H1 (cell line): ENCODE measurements at regions not wholly inside any gene's neighbourhood (a gene's known extent, or its start where the extent isn't known, plus 50 kb on each side); places are given as distances from the start of the nearest gene placed in this dataset.

Experiments used
- CEBPB ChIP-seq: IDR thresholded peaks from 2 replicates; pipeline ENCODE4 v1.6.1; 2012; ENCODE audit warnings: low read depth, low read length
- CHD1 ChIP-seq: IDR thresholded peaks from 2 replicates; pipeline ENCODE4 v1.6.1; 2012; ENCODE audit warnings: low read depth, low read length, improper control_type of control experiment
- CHD7 ChIP-seq: fragments of 300-600 bp; sonication (generic); IDR thresholded peaks from 2 replicates; pipeline ENCODE4 v1.7.1; 2012; ENCODE audit warnings: low read length, moderate library complexity, mild to moderate bottlenecking, inconsistent platforms; ENCODE audit not compliant: insufficient replicate concordance
- CTBP2 ChIP-seq: IDR thresholded peaks from 2 replicates; pipeline ENCODE4 v1.7.0; 2011; ENCODE audit warnings: borderline replicate concordance, mild to moderate bottlenecking, moderate library complexity, mixed read lengths, low read length; ENCODE audit not compliant: insufficient read depth, insufficient read length
- JUND ChIP-seq: IDR thresholded peaks from 2 replicates; pipeline ENCODE4 v1.6.1; 2011; ENCODE audit warnings: mild to moderate bottlenecking, improper control_type of control experiment, low read length
- KDM1A ChIP-seq: fragments of 200-600, 300-600 bp; sonication (generic); IDR thresholded peaks from 2 replicates; pipeline ENCODE4 v1.7.1; 2016; ENCODE audit warnings: mild to moderate bottlenecking, low read length, borderline replicate concordance
- KDM4A ChIP-seq: IDR thresholded peaks from one replicate; pipeline ENCODE4 v1.7.1; 2012; ENCODE audit warnings: low read depth, mild to moderate bottlenecking, moderate library complexity, low read length, inconsistent platforms; ENCODE audit not compliant: severe bottlenecking
- PHF8 ChIP-seq: fragments of 200-600 bp; sonication (generic); conservative IDR thresholded peaks from 2 replicates; pipeline ENCODE4 v1.7.1; 2012; ENCODE audit warnings: low read depth, mild to moderate bottlenecking, inconsistent platforms, low read length, moderate library complexity
- RBBP5 ChIP-seq: IDR thresholded peaks from 2 replicates; pipeline ENCODE4 v1.7.1; 2012; ENCODE audit warnings: low read depth, mild to moderate bottlenecking, inconsistent platforms, low read length, moderate library complexity, borderline replicate concordance
- SIN3A ChIP-seq, 2 experiments: IDR thresholded peaks in 1 of 2; conservative IDR thresholded peaks in 1 of 2; 2 replicates each; pipeline ENCODE4 v1.6.1; 2011 to 2012; ENCODE audit warnings: low read length in 2 of 2, improper control_type of control experiment in 1 of 2, low read depth in 1 of 2, mild to moderate bottlenecking in 1 of 2
- USF2 ChIP-seq: IDR thresholded peaks from 2 replicates; pipeline ENCODE4 v1.6.1; 2011; ENCODE audit warnings: low read length, improper control_type of control experiment

- TF ChIP-seq PHF8 (no peak), KDM4A (no peak), SIN3A (conservative IDR thresholded peaks at IDR 0.05 in 1 of 2, IDR thresholded peaks at IDR 0.05 in 1 of 2; ENCODE audit: low read depth in 1 of 2, low read length in 2 of 2) (no peak), RBBP5 (no peak), CTBP2 (no peak), JUND (no peak), USF2 (peak; percentile 67), CHD7 (no peak), KDM1A (no peak), CEBPB (no peak), CHD1 (no peak)
These were observed 326.1 kb upstream of the SKOR2 start (continued) for GRCh38 chr18:47577520-47577919.
